EH (cell line): ENCODE measurements at regions not wholly inside any gene's neighbourhood (a gene's known extent, or its start where the extent isn't known, plus 50 kb on each side); places are given as distances from the start of the nearest gene placed in this dataset.

Experiments used
- DNase-seq: peaks from one replicate; pipeline ENCODE4 v3.0.0-alpha.2; 2015; ENCODE audit warnings: low read depth

DNA sequence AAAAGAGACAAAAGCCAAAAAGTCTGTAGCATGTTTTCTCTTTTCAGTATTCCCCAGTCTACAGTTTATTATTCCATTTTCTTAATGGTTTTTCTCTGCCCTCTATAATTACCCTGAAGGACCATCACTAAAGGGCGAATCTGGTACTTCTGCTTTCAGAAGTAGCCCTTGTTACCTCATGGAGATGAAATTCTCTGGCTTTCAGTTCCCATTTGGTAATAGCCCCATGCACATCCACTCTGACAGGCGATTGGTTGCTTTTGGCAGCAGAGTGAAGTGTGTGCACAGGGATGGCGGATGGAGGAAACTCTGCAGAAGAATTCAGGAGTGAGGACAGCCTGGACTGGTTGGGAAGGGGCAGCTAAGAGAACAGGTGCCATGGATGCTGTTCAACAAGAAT is 66.3 kb upstream of the NABP1 start:
- no peak for DNase-seq

DNA sequence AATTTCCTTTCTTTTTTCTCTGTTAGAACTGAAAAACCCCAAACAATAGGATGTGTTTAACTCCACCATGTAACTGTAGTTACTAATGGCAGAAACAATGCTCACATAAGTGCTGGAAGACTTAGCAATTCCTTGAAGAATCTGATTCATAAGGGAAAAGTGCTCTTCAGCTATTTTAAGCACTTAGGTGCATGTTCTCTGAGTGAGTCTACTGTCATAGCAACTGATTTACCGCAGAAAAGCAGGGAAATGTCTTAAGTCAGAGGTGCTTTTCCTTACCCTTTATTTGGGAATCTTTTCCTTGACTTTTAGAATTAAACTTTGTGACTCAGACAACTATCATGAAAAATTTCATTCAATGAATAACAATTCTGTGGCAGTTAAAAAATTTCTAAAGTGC is 65.4 kb upstream of the NABP1 start:
- DNase-seq: peak; percentile 95

DNA sequence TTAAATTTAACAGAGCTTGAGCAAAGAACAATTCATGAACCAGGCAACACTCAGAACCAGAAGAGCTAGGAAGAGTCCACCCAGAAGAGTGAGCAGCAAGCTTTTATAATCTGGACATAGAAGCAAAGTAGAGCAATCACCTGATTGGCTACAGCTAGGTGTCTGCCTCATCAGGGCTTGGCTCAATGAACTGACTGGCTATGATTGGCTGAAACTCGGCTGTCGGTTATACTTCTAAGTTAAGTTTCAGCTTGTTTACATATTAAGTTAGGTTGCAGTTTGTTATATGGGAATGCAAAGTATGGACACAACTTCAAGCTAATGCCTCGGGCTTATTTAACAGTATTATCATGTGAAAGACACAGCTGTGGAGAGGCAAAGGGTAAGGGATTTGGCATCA is 63.2 kb upstream of the NABP1 start:
- no peak for DNase-seq

DNA sequence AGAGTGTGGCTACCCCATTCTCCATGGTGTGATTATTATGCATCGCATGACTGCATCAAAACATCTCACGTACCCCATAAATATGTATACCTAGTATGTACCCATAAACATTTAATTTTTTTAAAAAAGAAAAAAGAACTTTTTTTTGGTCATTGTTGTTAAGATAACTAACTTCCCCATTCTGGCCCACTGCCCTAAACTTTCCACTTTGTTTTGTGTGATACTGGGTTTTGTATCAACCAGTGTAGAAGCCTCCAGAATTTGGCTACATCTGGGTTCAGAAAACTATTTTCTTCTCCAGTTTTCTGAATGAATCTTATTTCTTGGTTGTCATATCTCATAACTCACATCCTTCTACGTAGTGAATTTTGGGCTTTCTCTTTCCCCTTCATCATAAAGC is 62.3 kb upstream of the NABP1 start:
- DNase-seq: no peak

DNA sequence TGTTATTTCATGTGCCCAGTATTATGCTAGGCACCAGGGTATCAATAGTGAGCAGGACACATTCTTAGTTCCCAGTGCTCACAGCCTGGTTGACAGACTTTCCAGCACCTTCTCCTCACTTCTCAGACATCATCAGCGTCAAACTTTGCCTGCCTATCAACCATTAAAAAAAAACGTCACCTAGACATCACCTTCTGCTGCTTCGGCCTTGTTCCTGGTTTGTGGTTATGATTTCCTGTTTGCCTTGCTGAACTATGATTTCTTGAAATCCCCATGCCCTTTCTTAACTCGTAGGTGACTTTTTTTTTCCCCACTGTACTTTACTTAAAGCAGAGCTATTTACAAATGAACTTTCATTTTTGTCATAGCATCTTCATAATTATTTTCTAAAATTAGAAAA is 60.4 kb upstream of the NABP1 start:
- DNase-seq: no peak

DNA sequence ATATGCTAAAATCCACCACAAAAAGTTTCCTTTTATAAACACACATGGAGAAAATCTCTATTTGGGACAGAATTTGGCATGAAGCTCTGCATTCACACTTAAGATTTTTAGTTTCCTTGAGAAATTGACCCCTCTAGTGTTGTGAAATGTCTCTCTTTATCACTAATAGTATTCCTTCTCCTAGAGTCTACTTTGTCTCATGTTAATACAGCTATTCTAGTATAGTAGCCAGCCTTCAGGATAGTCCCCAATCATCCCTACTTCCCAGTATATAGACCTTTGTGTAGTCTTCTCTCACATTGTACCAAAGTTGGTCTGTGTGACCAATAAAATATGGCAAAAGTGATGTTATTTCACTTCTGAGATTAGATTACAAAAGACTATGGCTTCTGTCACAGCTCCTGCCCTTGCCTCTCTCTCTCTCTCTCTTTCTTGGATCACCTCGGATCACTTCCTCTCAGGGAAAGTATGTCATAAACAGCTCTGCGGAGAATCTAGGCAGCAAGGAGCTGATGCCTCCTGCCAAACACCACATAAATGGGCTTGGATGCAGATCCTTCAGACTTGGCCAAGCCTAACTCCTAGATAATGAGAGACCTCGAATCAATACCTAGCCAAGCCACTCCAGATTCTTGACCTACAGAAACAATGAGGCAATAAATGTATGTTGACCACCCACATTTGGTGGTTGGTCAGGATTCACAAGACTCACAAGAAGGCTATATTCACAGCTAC is 59.7 kb upstream of the NABP1 start:
- peak; percentile 23 for DNase-seq

DNA sequence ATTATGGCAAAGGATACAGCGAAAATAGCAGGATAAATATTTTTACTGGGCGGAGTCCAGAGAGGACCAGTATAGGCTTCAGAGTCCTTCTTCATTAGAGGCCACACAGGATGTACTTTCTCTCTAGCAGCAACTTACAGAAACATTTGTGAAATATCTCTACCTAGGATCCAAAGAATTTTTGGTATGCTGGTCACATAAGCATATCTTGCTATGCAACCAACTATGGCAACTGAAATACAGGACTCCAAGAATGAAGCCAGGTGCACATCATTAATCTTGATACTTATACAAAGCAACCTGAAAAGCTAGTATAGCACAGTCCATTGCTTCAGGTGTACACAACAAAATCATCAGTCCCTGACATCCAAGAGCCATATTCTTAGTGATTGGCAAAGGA is 59.1 kb upstream of the NABP1 start:
- DNase-seq: no peak

DNA sequence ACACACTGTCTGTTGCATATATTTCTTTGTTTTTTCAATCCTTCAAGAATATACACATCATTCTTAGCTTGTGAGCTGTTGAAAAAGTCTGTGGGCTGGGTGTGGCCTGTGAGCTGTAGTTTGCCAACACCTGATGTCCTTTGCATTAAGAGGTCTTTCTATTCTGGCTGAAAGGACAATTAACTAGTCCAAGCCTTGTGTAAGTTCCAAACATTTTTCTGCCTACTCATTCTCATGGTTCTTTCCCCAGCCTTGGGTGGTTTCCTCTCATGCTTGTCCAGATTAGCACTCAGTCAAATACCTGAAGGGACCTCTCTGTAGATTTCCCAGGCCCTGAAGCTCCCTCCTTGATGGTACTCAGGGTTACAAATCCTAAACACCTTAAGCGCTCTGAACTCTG is 57.8 kb upstream of the NABP1 start:
- DNase-seq: peak; percentile 71

DNA sequence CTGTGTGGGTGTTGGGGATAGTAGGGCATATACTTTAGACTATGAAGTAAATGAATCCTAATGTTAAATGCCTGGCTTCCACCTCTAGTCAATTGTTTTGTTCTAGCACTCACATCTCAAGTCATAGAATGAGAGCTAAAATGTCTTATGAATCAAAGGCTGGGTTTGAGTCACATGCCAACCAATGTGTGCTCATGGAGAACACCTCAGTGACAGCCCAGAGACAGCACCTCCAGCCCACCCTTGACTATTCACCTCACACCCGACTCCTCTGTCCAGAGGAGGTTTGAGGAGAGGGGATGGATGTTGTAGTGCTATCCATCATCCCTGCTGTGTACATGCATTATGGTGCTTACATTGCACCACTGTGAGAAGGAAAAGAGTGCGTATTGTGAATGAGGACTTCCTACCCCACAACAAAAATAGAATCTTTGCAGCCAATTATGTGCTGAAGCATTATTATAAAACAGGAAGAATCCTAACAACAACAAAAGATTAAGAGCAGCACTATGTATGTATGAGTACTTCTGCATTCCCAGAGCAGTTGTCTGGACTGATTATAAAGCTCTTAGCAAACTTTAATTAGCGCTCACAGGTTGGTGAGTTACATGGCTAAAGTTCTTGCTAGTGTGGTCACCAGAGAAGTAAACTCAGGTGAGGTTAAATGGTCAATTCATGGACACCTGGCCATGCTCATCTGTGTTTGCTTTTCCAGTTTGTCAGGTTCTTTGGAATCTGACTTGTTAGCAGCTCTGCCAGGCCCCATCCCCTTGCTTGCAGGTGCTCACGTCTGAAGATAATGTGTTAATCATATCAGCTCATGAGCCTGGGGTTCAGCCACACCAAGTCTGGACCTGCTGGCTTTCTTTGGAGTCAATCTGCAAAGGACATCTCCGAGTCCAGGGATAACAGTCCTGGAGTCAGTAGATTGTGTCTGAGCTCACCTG is 55.3 kb upstream of the NABP1 start:
- no peak for DNase-seq

DNA sequence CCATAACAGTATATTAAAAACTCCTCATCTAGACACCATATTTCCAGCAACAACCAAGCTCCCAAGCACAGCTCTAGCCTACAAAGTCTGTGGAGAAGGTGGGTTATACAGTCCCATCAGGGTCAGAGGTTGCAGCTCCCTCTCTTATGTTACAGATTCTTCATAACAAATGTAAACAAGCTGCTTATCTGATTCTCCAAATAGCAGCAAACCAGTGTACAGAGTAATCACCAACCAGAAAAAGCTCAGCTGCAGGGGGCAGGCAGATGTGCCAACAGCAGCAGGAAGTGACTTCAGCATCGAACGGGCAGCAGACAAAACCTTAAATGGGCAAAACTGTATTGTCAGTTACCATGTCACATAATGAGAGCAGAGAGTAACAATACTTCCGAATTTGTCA is 52.9 kb upstream of the NABP1 start:
- peak; percentile 56 for DNase-seq

DNA sequence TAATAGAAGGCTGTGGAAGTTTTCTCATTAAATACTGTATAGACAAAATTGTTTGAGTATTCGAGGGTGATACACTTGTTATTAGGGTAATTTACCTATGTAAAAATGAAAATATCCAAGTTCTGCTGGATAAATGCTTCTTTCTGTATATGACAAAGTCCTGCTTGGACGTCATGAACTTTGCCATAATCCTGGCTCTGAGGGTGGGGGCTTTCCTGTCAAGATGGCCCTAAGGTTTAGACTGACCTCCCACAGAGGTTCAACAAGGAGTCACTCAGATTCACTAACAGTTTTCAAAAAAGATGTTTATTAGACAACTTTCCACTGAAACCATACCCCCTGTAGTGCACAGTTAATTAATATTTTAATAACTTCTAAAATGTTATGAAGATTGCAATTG is 52.5 kb upstream of the NABP1 start:
- DNase-seq: no peak

DNA sequence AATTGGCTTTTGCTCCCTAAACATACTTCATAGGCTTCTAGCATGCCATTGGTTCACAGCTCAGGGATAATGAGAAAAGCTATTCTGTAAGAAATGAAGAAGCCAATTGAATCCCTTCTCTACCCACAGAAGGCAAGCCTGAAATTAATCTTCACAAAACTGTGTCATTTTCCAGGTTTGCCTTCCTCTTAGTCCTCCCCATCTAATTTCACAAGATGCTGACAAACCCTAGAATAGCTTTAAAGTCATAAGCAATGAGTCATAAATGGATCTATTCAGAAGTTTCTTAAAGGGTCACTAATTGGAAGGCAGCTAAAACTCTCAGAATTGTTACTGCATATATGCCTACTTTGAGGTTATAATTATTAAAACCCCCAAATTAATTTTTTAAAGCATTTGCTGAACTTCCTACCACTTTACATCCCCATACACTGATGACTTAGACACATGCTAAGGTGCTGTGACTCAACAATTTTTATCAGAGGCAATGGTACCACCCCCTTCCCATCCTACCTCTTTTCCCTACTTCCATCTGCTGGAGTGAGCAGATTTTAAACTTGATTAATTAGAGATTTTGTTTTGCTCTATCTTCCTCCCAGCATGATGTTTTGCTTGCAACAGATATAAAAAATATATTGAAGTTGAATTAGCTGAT is 51.3 kb upstream of the NABP1 start:
- DNase-seq: peak; percentile 80

DNA sequence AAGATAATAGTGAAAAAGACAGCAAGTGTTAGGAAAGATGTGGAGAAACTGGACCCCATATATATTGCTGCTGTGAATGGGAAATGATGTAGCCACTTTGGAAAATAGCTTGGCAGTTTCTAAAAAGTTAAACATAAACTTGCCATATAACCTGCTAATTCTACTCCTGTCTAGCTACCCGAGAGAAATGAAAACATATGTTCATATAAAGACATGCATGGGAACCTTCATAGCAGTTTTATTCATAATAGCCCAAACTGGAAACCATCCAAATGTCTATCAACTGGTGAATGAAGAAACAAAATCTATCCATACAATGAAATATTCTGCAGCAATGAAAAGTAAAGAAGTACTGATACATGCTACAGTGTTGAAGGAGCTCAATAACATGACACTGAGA is 50.4 kb upstream of the NABP1 start:
- DNase-seq: no peak
